IMR-90 (cell line): ENCODE measurements at regions not wholly inside any gene's neighbourhood (a gene's known extent, or its start where the extent isn't known, plus 50 kb on each side); places are given as distances from the start of the nearest gene placed in this dataset.

Experiments
- CHD1 ChIP-seq: IDR thresholded peaks from 2 replicates; pipeline ENCODE4 v1.6.1; 2012; ENCODE audit warnings: low read depth, low read length, improper control_type of control experiment
- SMC3 ChIP-seq: fragments of 150-350 bp; IDR thresholded peaks from 2 replicates; pipeline ENCODE4 v1.6.1; 2016; ENCODE audit warnings: low read depth, mild to moderate bottlenecking, antibody characterized with exemption, low read length, moderate library complexity
- TF ChIP-seq, protein P1 (sequence below): conservative IDR thresholded peaks from 2 replicates; pipeline ENCODE4 v1.5.1; 2012; ENCODE audit warnings: mild to moderate bottlenecking, low read depth, low read length, improper control_type of control experiment

DNA sequence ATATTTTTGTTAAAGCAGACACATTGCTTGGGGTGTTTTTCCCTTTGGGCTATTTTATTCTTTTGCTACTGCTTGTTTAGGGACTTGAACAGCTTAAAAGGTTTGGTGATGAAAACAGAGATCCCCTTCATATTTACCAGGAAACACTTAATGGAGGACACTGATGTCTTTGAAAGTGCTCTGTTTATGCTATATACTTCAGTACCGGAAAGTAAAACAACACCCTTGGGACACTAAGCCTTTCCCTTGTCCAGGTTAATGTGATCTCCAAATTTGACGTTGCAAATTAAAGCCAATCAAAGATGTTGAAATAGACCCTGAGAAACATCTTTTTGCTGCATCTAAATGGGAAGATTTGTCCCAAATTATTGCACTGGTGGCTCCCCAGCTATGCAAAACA lies 564.6 kb upstream of the PKDCC start:
- TF ChIP-seq, protein P1, sequence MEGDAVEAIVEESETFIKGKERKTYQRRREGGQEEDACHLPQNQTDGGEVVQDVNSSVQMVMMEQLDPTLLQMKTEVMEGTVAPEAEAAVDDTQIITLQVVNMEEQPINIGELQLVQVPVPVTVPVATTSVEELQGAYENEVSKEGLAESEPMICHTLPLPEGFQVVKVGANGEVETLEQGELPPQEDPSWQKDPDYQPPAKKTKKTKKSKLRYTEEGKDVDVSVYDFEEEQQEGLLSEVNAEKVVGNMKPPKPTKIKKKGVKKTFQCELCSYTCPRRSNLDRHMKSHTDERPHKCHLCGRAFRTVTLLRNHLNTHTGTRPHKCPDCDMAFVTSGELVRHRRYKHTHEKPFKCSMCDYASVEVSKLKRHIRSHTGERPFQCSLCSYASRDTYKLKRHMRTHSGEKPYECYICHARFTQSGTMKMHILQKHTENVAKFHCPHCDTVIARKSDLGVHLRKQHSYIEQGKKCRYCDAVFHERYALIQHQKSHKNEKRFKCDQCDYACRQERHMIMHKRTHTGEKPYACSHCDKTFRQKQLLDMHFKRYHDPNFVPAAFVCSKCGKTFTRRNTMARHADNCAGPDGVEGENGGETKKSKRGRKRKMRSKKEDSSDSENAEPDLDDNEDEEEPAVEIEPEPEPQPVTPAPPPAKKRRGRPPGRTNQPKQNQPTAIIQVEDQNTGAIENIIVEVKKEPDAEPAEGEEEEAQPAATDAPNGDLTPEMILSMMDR = no peak
- no peak for TF ChIP-seq CHD1
- no peak for TF ChIP-seq SMC3
